Spleen (tissue), 11 donors: ENCODE measurements at regions not wholly inside any gene's neighbourhood (a gene's known extent, or its start where the extent isn't known, plus 50 kb on each side); places are given as distances from the start of the nearest gene placed in this dataset.

Experiments
- DNase-seq: peaks from one replicate; pipeline ENCODE4 v3.0.0-alpha.2; 2020
- H3K27ac ChIP-seq, 8 donors: fragments of 200-600 bp; sonication (generic) in 7 of 8; 1 replicate in 4 of 8; 2 replicates in 4 of 8; pipeline versions ENCODE4 v1.5.0 to v1.8.0; 2016 to 2021; ENCODE audit warnings: inconsistent platforms in 4 of 8, mild to moderate bottlenecking in 4 of 8, moderate library complexity in 1 of 8
- H3K27me3 ChIP-seq, 7 donors: fragments of 200-600 bp; sonication (generic) in 6 of 7; replicated peaks in 1 of 7; 1 replicate in 4 of 7; 2 replicates in 3 of 7; pipeline versions ENCODE4 v1.5.0 to v1.8.0; 2016 to 2021; ENCODE audit warnings: inconsistent platforms in 3 of 7, mild to moderate bottlenecking in 1 of 7
- H3K36me3 ChIP-seq, 6 donors: fragments of 200-600 bp; sonication (generic) in 5 of 6; 1 replicate in 4 of 6; 2 replicates in 2 of 6; pipeline versions ENCODE4 v1.5.0 to v1.8.0; 2016 to 2021; ENCODE audit warnings: inconsistent platforms in 2 of 6
- H3K4me1 ChIP-seq, 6 donors: fragments of 200-600 bp; sonication (generic) in 5 of 6; 1 replicate in 3 of 6; 2 replicates in 3 of 6; pipeline versions ENCODE4 v1.5.0 to v1.8.0; 2016 to 2021; ENCODE audit warnings: inconsistent platforms in 3 of 6
- H3K4me3 ChIP-seq, 8 donors: fragments of 200-600 bp; sonication (generic) in 7 of 8; 1 replicate in 4 of 8; 2 replicates in 4 of 8; pipeline versions ENCODE4 v1.5.0 to v1.8.0; 2016 to 2021; ENCODE audit warnings: inconsistent platforms in 4 of 8, mild to moderate bottlenecking in 4 of 8, moderate library complexity in 2 of 8
- H3K9me3 ChIP-seq, 8 donors: fragments of 200-600 bp; sonication (generic) in 7 of 8; 1 replicate in 4 of 8; 2 replicates in 4 of 8; pipeline versions ENCODE4 v1.5.0 to v1.8.0; 2016 to 2021; ENCODE audit warnings: inconsistent platforms in 4 of 8
- POLR2A ChIP-seq, 3 donors: fragments of 450-650 bp; IDR thresholded peaks; one replicate each; pipeline ENCODE4 v1.5.1; 2017; ENCODE audit warnings: antibody characterized with exemption in 3 of 3, mild to moderate bottlenecking in 1 of 3
- POLR2AphosphoS5 ChIP-seq, 3 donors: sonication (generic); formaldehyde crosslinking; IDR thresholded peaks; one replicate each; pipeline ENCODE4 v1.5.1; 2017; ENCODE audit warnings: antibody characterized with exemption in 3 of 3
- WGBS, 5 donors: extraction: QIAGEN DNeasy Blood & Tissue Kit in 3 of 5; methylation state at CpG; one replicate each; pipeline versions ENCODE4 v1.1.5 to v1.1.7; 2013 to 2018; 5-methylcytosine and 5-hydroxymethylcytosine counted together
- intact Hi-C: fragments of 100-400 bp; cut with DNase I; formaldehyde crosslinking; loops from one replicate; pipeline ENCODE4 v1.15.0; 2023; ENCODE audit warnings: low total_unique reads
- TF ChIP-seq, protein P1 (sequence below), 11 experiments: fragments of 200-600 bp in 7 of 11; fragments of 450-650 bp in 4 of 11; sonication (generic) in 4 of 11; IDR thresholded peaks in 8 of 11; conservative IDR thresholded peaks in 3 of 11; 1 replicate in 7 of 11; 2 replicates in 4 of 11; pipeline versions ENCODE4 v1.4.0 to v1.8.0; 2016 to 2021; ENCODE audit warnings: antibody characterized with exemption in 11 of 11, inconsistent platforms in 4 of 11, mild to moderate bottlenecking in 1 of 11
- donor health status: healthy with polysubstance abuse.
- donor health status: DM: no; HTN: no; CAD: no; lungs with moderate emphysema.
- donor health status: DM: no; HTN: no; CAD: no.
- donor health status: Bipolar disorder and iron deficiency.
- donor health status: healthy.
- donor health status: DM: no; HTN: no; CAD: no.
- donor health status: DM: yes; HTN: yes; CAD: no.

GRCh38 chr4:187124331-187124730 lies 400.7 kb upstream of the FAT1 start:
- TF ChIP-seq POLR2A (IDR thresholded peaks at IDR 0.05) (no peak), POLR2AphosphoS5 (IDR thresholded peaks at IDR 0.05) (no peak)
- TF ChIP-seq, protein P1, sequence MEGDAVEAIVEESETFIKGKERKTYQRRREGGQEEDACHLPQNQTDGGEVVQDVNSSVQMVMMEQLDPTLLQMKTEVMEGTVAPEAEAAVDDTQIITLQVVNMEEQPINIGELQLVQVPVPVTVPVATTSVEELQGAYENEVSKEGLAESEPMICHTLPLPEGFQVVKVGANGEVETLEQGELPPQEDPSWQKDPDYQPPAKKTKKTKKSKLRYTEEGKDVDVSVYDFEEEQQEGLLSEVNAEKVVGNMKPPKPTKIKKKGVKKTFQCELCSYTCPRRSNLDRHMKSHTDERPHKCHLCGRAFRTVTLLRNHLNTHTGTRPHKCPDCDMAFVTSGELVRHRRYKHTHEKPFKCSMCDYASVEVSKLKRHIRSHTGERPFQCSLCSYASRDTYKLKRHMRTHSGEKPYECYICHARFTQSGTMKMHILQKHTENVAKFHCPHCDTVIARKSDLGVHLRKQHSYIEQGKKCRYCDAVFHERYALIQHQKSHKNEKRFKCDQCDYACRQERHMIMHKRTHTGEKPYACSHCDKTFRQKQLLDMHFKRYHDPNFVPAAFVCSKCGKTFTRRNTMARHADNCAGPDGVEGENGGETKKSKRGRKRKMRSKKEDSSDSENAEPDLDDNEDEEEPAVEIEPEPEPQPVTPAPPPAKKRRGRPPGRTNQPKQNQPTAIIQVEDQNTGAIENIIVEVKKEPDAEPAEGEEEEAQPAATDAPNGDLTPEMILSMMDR (IDR thresholded peaks at IDR 0.05 in 8 of 11, conservative IDR thresholded peaks at IDR 0.05 in 3 of 11), result no peak
- peaks cover 0 to 21% (median 2%) of the 10 kb centered on the region in 8 donors for H3K9me3 ChIP-seq
- no peaks in the 10 kb centered on the region for H3K36me3 ChIP-seq
- intact Hi-C loops, result no loop called here
- no peak overlapping the region for H3K27ac ChIP-seq
- H3K4me1 ChIP-seq, result no peaks in the 10 kb centered on the region
- WGBS, 5 donors, result 72 to 85% (median 78%) methylated on average over 12 of the region's 12 CpGs
- DNase-seq, result no peak
- H3K4me3 ChIP-seq, result no peak overlapping the region
- no peaks in the 10 kb centered on the region for H3K27me3 ChIP-seq

DNA sequence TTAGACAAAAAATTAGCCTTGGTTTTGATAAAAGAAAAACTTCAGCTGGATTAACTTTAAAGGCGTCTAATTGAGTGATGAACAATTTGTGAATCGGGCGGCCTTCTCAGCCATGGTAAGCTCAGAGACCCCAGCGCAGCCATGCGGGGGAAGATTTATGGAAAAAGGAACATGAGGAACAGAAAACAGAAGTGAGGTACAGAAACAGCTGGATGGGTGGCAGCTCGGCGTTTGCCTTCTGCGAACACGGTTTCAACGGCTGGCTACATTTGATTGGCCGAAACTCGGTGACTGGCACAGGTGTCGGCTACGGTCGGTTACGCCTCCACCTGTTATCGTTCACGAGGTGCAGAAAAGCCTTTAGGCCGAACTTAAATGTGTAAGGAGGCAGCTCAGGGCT lies 401.4 kb upstream of the FAT1 start:
- H3K27ac ChIP-seq, result no peak overlapping the region
- WGBS, 5 donors, result 88 to 93% (median 93%) methylated on average over 19 of the region's 19 CpGs
- TF ChIP-seq POLR2A (IDR thresholded peaks at IDR 0.05) (no peak), POLR2AphosphoS5 (IDR thresholded peaks at IDR 0.05) (no peak)
- TF ChIP-seq, protein P1 (IDR thresholded peaks at IDR 0.05 in 8 of 11, conservative IDR thresholded peaks at IDR 0.05 in 3 of 11), result no peak
- no peak for DNase-seq
- H3K4me1 ChIP-seq, result no peaks in the 10 kb centered on the region
- intact Hi-C loops, result no loop called here
- no peaks in the 10 kb centered on the region for H3K27me3 ChIP-seq
- H3K9me3 ChIP-seq, result peaks cover 0 to 21% (median 2%) of the 10 kb centered on the region in 8 donors
- H3K4me3 ChIP-seq, result no peak overlapping the region
- no peaks in the 10 kb centered on the region for H3K36me3 ChIP-seq

DNA sequence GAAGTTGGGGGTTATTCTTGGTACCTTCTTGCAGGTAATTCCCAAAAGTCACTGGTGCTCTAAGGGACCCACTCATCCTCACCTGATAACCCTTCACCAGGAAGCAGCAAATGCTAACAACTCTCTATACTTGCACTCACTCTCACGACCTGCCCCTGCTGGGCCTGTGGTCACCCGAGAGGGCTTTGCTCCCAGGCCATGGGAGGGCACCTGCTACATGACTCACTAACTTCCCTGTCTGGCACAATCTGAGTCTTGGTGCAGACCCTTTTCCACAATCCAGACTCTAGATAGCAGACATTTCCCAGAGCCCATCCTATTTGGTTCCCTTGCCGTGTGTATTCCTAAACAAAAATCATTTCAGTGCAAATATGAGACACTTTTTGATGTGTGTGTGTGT lies 403.8 kb upstream of the FAT1 start:
- TF ChIP-seq POLR2AphosphoS5 (IDR thresholded peaks at IDR 0.05) (no peak), POLR2A (IDR thresholded peaks at IDR 0.05) (no peak)
- TF ChIP-seq, protein P1 (IDR thresholded peaks at IDR 0.05 in 8 of 11, conservative IDR thresholded peaks at IDR 0.05 in 3 of 11), result no peak
- DNase-seq, result no peak
- no peak overlapping the region for H3K4me3 ChIP-seq
- intact Hi-C loops, result no loop called here
- WGBS, 5 donors, result 67 to 86% (median 84%) methylated on average over 3 of the region's 3 CpGs
- H3K27me3 ChIP-seq, result no peaks in the 10 kb centered on the region
- H3K9me3 ChIP-seq, result peaks cover 0 to 29% (median 6%) of the 10 kb centered on the region in 8 donors
- no peaks in the 10 kb centered on the region for H3K4me1 ChIP-seq
- no peak overlapping the region for H3K27ac ChIP-seq
- no peaks in the 10 kb centered on the region for H3K36me3 ChIP-seq

GRCh38 chr4:187128222-187128621 lies 404.6 kb upstream of the FAT1 start:
- no peak for TF ChIP-seq POLR2A (IDR thresholded peaks at IDR 0.05)
- no peak for TF ChIP-seq POLR2AphosphoS5 (IDR thresholded peaks at IDR 0.05)
- TF ChIP-seq, protein P1 (IDR thresholded peaks at IDR 0.05 in 8 of 11, conservative IDR thresholded peaks at IDR 0.05 in 3 of 11), result no peak
- no peaks in the 10 kb centered on the region for H3K4me1 ChIP-seq
- H3K27me3 ChIP-seq, result no peaks in the 10 kb centered on the region
- DNase-seq, result no peak
- peaks cover 0 to 29% (median 6%) of the 10 kb centered on the region in 8 donors for H3K9me3 ChIP-seq
- no peak overlapping the region for H3K27ac ChIP-seq
- WGBS, 5 donors, result 79 to 90% (median 85%) methylated on average over 11 of the region's 11 CpGs
- no peaks in the 10 kb centered on the region for H3K36me3 ChIP-seq
- no peak overlapping the region for H3K4me3 ChIP-seq
- intact Hi-C loops, result no loop called here
